ENCODE measurements at regions not wholly inside any gene's neighbourhood (a gene's known extent, or its start where the extent isn't known, plus 50 kb on each side); places are given as distances from the start of the nearest gene placed in this dataset.

DNA sequence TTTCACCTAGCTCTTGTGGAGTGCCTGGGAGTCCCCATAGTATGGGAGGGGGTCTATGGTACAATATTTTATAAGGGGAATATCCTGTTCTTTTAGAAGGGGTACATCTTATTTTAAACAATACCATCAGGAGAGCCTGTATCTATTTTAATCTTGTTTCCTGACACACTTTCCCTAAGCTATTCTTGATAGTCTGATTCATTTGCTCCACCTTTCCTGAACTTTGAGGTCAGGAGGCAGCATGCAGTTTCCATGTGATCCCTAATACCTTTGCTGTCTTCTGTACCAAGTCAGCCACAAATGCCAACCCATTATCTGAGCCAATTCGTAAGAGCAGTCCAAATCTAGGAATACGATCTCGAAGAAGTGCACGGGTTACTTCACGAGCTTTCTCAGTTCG lies 86.2 kb downstream of the SLC25A15 start:
- Histone ChIP-seq H3K4me1 (ENCODE audit: insufficient read depth, low read length) (no peaks in the 10 kb centered on the region), H3K27ac (ENCODE audit: insufficient read length, low read depth, low read length) (no peak overlapping the region), H2AK5ac (ENCODE audit: insufficient read length, low read length) (no peak overlapping the region), H3K14ac (ENCODE audit: insufficient read depth, low read length) (no peak overlapping the region), H3K4ac (ENCODE audit: low read depth, low read length) (no peak overlapping the region), H3K27me3 (ENCODE audit: insufficient read depth, low read length) (no peaks in the 10 kb centered on the region), H3K9ac (ENCODE audit: extremely low read depth, insufficient read length, low read length) (no peak overlapping the region), H2BK12ac (ENCODE audit: insufficient read length, low read depth, low read length) (no peak overlapping the region), H4K8ac (replicated peaks; ENCODE audit: insufficient read length, low read depth, low read length) (no peak overlapping the region), H3K79me1 (ENCODE audit: insufficient read depth, low read depth, low read length, poor library complexity, severe bottlenecking) (no peaks in the 10 kb centered on the region), H3K4me2 (ENCODE audit: insufficient read depth, insufficient read length, low read length) (no peak overlapping the region), H2BK5ac (ENCODE audit: insufficient read length, low read length) (no peak overlapping the region), H3K79me2 (ENCODE audit: insufficient read depth, low read length) (no peaks in the 10 kb centered on the region), H4K20me1 (ENCODE audit: control insufficient read depth, insufficient read depth, insufficient read length) (no peaks in the 10 kb centered on the region), H3K18ac (ENCODE audit: insufficient read length, low read depth, low read length) (no peak overlapping the region), H2AFZ (ENCODE audit: low read length) (no peak overlapping the region), H3T11ph (ENCODE audit: low read length) (no peak overlapping the region), H4K5ac (ENCODE audit: insufficient read length, low read depth, low read length) (no peak overlapping the region), H2BK20ac (ENCODE audit: low read depth, low read length, poor library complexity, severe bottlenecking) (no peak overlapping the region), H4K91ac (ENCODE audit: insufficient read length, low read depth, low read length) (no peak overlapping the region), H2BK15ac (ENCODE audit: low read depth, low read length) (no peak overlapping the region), H3K56ac (ENCODE audit: insufficient read length, low read depth, low read length) (no peak overlapping the region), H3K9me3 (ENCODE audit: control insufficient read depth, low read depth, low read length) (peaks cover 25% of the 10 kb centered on the region), H2BK120ac (ENCODE audit: low read depth, low read length, poor library complexity, severe bottlenecking) (no peak overlapping the region), H3K23me2 (ENCODE audit: insufficient read length, low read depth, low read length, poor library complexity, severe bottlenecking) (no peaks in the 10 kb centered on the region), H3K23ac (ENCODE audit: insufficient read length, low read depth, low read length) (no peak overlapping the region)
- H3K27me3 Mint-ChIP-seq (ENCODE audit: low read depth) = peaks cover 2% of the 10 kb centered on the region; the same call in 1 of the 2 replicates
- H3K9me3 Mint-ChIP-seq = peaks cover 55 to 56% of the 10 kb centered on the region in 2 experiments
- peaks cover 35 to 60% (median 57%) of the 10 kb centered on the region in 3 experiments for H3K36me3 Mint-ChIP-seq (ENCODE audit: insufficient read depth in 1 of 3, low read depth in 3 of 3)
- TF ChIP-seq, protein P1, sequence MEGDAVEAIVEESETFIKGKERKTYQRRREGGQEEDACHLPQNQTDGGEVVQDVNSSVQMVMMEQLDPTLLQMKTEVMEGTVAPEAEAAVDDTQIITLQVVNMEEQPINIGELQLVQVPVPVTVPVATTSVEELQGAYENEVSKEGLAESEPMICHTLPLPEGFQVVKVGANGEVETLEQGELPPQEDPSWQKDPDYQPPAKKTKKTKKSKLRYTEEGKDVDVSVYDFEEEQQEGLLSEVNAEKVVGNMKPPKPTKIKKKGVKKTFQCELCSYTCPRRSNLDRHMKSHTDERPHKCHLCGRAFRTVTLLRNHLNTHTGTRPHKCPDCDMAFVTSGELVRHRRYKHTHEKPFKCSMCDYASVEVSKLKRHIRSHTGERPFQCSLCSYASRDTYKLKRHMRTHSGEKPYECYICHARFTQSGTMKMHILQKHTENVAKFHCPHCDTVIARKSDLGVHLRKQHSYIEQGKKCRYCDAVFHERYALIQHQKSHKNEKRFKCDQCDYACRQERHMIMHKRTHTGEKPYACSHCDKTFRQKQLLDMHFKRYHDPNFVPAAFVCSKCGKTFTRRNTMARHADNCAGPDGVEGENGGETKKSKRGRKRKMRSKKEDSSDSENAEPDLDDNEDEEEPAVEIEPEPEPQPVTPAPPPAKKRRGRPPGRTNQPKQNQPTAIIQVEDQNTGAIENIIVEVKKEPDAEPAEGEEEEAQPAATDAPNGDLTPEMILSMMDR (conservative IDR thresholded peaks at IDR 0.05) = no peak
- DNase-seq = no peak
- no peak overlapping the region for H3K27ac Mint-ChIP-seq
- H3K4me1 Mint-ChIP-seq = no peaks in the 10 kb centered on the region
- H3K4me3 Mint-ChIP-seq = no peak overlapping the region
- no CpG with 5 or more reads among the region's 6 CpGs for WGBS (ENCODE audit: extremely low coverage, insufficient read length, low lambda C conversion rate)

All from H9 (cell line).